Trophoblast cell (in vitro differentiated cells and primary cell): ENCODE measurements at regions not wholly inside any gene's neighbourhood (a gene's known extent, or its start where the extent isn't known, plus 50 kb on each side); places are given as distances from the start of the nearest gene placed in this dataset.

Experiments
- DNase-seq, 2 donors: peaks; one replicate each; pipeline ENCODE4 v3.0.0-alpha.2; 2016
- H2AFZ ChIP-seq: 2 replicates; pipeline ENCODE4 v1.6.1; 2013; ENCODE audit warnings: low read length, moderate library complexity, mild to moderate bottlenecking; ENCODE audit not compliant: insufficient read depth, poor library complexity
- H2AK5ac ChIP-seq: 2 replicates; pipeline ENCODE4 v1.6.1; 2013; ENCODE audit warnings: mild to moderate bottlenecking, low read length
- H2BK120ac ChIP-seq: 2 replicates; pipeline ENCODE4 v1.6.1; 2013; ENCODE audit warnings: low read length, mild to moderate bottlenecking, moderate library complexity; ENCODE audit not compliant: insufficient read depth, poor library complexity
- H2BK12ac ChIP-seq: 2 replicates; pipeline ENCODE4 v1.6.1; 2013; ENCODE audit warnings: mild to moderate bottlenecking, low read length, moderate library complexity
- H2BK5ac ChIP-seq: 2 replicates; pipeline ENCODE4 v1.6.1; 2013; ENCODE audit warnings: low read length, low read depth, moderate library complexity, mild to moderate bottlenecking; ENCODE audit not compliant: poor library complexity
- H3K14ac ChIP-seq: 2 replicates; pipeline ENCODE4 v1.6.1; 2013; ENCODE audit warnings: mild to moderate bottlenecking, low read length
- H3K18ac ChIP-seq: 2 replicates; pipeline ENCODE4 v1.6.1; 2013; ENCODE audit warnings: mild to moderate bottlenecking, low read length
- H3K23ac ChIP-seq: 2 replicates; pipeline ENCODE4 v1.6.1; 2013; ENCODE audit warnings: low read length
- H3K27ac ChIP-seq: 2 replicates; pipeline ENCODE4 v1.5.1; 2013; ENCODE audit warnings: low read depth, mild to moderate bottlenecking, inconsistent platforms, low read length, moderate library complexity
- H3K27me3 ChIP-seq: 2 replicates; pipeline ENCODE4 v1.6.1; 2013; ENCODE audit warnings: inconsistent platforms, mild to moderate bottlenecking, low read length, moderate library complexity; ENCODE audit not compliant: insufficient read depth
- H3K36me3 ChIP-seq, 2 experiments: 1 replicate in 1 of 2; 2 replicates in 1 of 2; pipeline ENCODE4 v1.6.1; 2013; ENCODE audit warnings: low read length in 2 of 2, mild to moderate bottlenecking in 2 of 2, moderate library complexity in 1 of 2; ENCODE audit not compliant: insufficient read depth in 2 of 2, control insufficient read depth in 1 of 2
- H3K4ac ChIP-seq: 2 replicates; pipeline ENCODE4 v1.6.1; 2013; ENCODE audit warnings: low read depth, mild to moderate bottlenecking, low read length, moderate library complexity
- H3K4me1 ChIP-seq, 2 experiments: 1 replicate in 1 of 2; 2 replicates in 1 of 2; pipeline ENCODE4 v1.6.1; 2013; ENCODE audit warnings: low read length in 2 of 2, mild to moderate bottlenecking in 2 of 2, moderate library complexity in 1 of 2; ENCODE audit not compliant: insufficient read depth in 2 of 2, control insufficient read depth in 1 of 2
- H3K4me2 ChIP-seq: 2 replicates; pipeline ENCODE4 v1.6.1; 2013; ENCODE audit warnings: inconsistent platforms, mild to moderate bottlenecking, low read length, moderate library complexity
- H3K4me3 ChIP-seq: 2 replicates; pipeline ENCODE4 v1.5.1; 2013; ENCODE audit warnings: mild to moderate bottlenecking, low read depth, low read length, inconsistent platforms
- H3K79me1 ChIP-seq: one replicate; pipeline ENCODE4 v1.6.1; 2013; ENCODE audit warnings: low read length
- H3K79me2 ChIP-seq: 2 replicates; pipeline ENCODE4 v1.6.1; 2013; ENCODE audit warnings: low read length, mild to moderate bottlenecking; ENCODE audit not compliant: control insufficient read depth, insufficient read depth, poor library complexity
- H3K9ac ChIP-seq: 2 replicates; pipeline ENCODE4 v1.6.1; 2013; ENCODE audit warnings: mild to moderate bottlenecking, low read length
- H3K9me3 ChIP-seq: 2 replicates; pipeline ENCODE4 v1.6.1; 2013; ENCODE audit warnings: low read depth, mild to moderate bottlenecking, control low read depth, inconsistent platforms, low read length; ENCODE audit not compliant: insufficient read depth
- H4K12ac ChIP-seq: 2 replicates; pipeline ENCODE4 v1.6.1; 2013; ENCODE audit warnings: low read depth, mild to moderate bottlenecking, low read length, moderate library complexity
- H4K8ac ChIP-seq: 2 replicates; pipeline ENCODE4 v1.6.1; 2013; ENCODE audit warnings: low read depth, mild to moderate bottlenecking, low read length, moderate library complexity
- H4K91ac ChIP-seq: one replicate; pipeline ENCODE4 v1.6.1; 2013; ENCODE audit warnings: low read depth, mild to moderate bottlenecking, low read length, moderate library complexity
- WGBS: extraction: QIAGEN DNeasy Blood & Tissue Kit; methylation state at CpG from one replicate; pipeline ENCODE4 v1.1.7; 2013; ENCODE audit warnings: missing lambda C conversion rate; ENCODE audit not compliant: insufficient read length, insufficient coverage; ENCODE audit errors: extremely low coverage; 5-methylcytosine and 5-hydroxymethylcytosine counted together

- H3K27ac ChIP-seq, result no peak overlapping the region
- H3K4ac ChIP-seq, result no peak overlapping the region
- peaks cover 4% of the 10 kb centered on the region for H3K9me3 ChIP-seq
- no peak overlapping the region for H3K4me3 ChIP-seq
- no peak overlapping the region for H4K12ac ChIP-seq
- no peaks in the 10 kb centered on the region for H3K27me3 ChIP-seq
- H2BK5ac ChIP-seq, result no peak overlapping the region
- no peak overlapping the region for H3K23ac ChIP-seq
- no peak for DNase-seq
- H2AK5ac ChIP-seq, result no peak overlapping the region
- no peaks in the 10 kb centered on the region for H3K36me3 ChIP-seq
- no peak overlapping the region for H3K14ac ChIP-seq
- no peak overlapping the region for H3K18ac ChIP-seq
- H3K4me2 ChIP-seq, result no peak overlapping the region
- no peak overlapping the region for H4K91ac ChIP-seq
- H3K79me2 ChIP-seq, result no peaks in the 10 kb centered on the region
- WGBS, result no CpG with 5 or more reads among the region's 13 CpGs
- H3K9ac ChIP-seq, result no peak overlapping the region
- no peak overlapping the region for H2BK120ac ChIP-seq
- no peak overlapping the region for H2AFZ ChIP-seq
- H4K8ac ChIP-seq, result no peak overlapping the region
- no peak overlapping the region for H2BK12ac ChIP-seq
- H3K79me1 ChIP-seq, result no peaks in the 10 kb centered on the region
- H3K4me1 ChIP-seq, result peaks cover 0 to 4% of the 10 kb centered on the region in 2 experiments
These were observed 53.3 kb upstream of the SOX1 start for GRCh38 chr13:112013665-112014064.

DNA sequence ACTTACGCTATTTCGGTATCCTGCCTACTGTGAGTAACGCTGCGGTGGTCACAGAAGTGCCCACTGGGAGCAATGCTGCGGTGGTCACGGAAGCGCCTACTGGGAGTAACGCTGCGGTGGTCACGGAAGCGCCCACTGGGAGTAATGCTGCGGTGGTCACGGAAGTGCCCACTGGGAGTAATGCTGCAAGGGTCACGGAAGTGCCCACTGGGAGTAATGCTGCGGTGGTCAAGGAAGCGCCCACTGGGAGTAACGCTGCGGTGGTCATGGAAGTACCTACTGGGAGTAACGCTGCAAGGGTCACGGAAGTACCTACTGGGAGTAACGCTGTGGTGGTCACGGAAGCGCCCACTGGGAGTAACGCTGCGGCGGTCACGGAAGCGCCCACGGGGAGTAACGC, 52.1 kb upstream of the SOX1 start:
- Histone ChIP-seq H2AFZ (no peak overlapping the region), H3K23ac (no peak overlapping the region), H2AK5ac (no peak overlapping the region), H4K8ac (no peak overlapping the region), H3K27ac (no peak overlapping the region), H4K12ac (no peak overlapping the region), H3K9ac (no peak overlapping the region), H3K36me3 (no peaks in the 10 kb centered on the region), H3K4me2 (no peak overlapping the region), H3K4me1 (peaks cover 0 to 4% of the 10 kb centered on the region in 2 experiments), H3K14ac (no peak overlapping the region), H3K4me3 (no peak overlapping the region), H3K9me3 (peaks cover 3% of the 10 kb centered on the region), H3K79me2 (no peaks in the 10 kb centered on the region), H2BK12ac (no peak overlapping the region), H4K91ac (no peak overlapping the region), H2BK120ac (no peak overlapping the region), H3K79me1 (no peaks in the 10 kb centered on the region), H2BK5ac (no peak overlapping the region), H3K4ac (no peak overlapping the region), H3K18ac (no peak overlapping the region), H3K27me3 (no peaks in the 10 kb centered on the region)
- WGBS, result no CpG with 5 or more reads among the region's 30 CpGs
- no peak for DNase-seq
